SU-DHL-6 (cell line): ENCODE measurements at regions not wholly inside any gene's neighbourhood (a gene's known extent, or its start where the extent isn't known, plus 50 kb on each side); places are given as distances from the start of the nearest gene placed in this dataset.

ENCODE experiments used
- EZH2phosphoT487 ChIP-seq: fragments of 200-600 bp; sonication (generic), shearing (Covaris generic); conservative IDR thresholded peaks from 2 replicates; pipeline ENCODE4 v1.6.1; 2018; ENCODE audit warnings: mild to moderate bottlenecking, antibody characterized with exemption, low read length, moderate library complexity, mixed read lengths
- TF ChIP-seq, protein P1 (sequence below): fragments of 200-600 bp; sonication (generic); IDR thresholded peaks from one replicate; pipeline ENCODE4 v1.5.1; 2017; ENCODE audit warnings: antibody characterized with exemption, mild to moderate bottlenecking, low read length, moderate library complexity; ENCODE audit not compliant: insufficient read depth, poor library complexity, severe bottlenecking

DNA sequence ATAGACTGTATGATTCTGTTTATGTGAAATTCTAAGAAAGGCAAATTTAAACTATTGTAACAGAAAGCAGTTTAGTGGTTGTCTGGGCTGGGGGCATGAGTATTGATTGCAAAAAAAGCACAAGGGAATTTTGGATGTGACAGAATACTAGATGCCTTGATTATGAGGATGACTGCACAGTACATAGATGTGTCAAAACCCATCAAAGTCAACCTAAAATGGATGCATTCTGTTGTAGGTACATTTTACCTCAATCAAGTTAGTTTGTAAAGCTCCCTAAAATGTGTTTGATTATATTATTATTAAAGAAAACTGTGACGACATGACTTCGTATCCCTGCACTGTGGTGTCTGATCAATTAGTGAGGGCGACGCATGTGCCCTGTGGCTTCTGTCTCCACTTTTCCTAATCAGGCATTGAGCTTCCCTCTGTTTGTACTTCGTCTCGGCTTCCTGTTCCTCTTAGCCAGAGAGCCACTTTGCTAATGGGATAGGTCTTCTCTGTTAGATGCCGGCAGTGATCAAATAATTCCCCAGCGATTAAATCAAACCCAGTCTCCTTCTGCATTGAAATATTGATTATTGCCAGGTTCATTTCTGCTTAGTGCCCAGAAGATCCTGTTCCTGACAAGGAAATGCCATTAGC, 118.3 kb upstream of the GGTLC1 start:
- TF ChIP-seq, protein P1, sequence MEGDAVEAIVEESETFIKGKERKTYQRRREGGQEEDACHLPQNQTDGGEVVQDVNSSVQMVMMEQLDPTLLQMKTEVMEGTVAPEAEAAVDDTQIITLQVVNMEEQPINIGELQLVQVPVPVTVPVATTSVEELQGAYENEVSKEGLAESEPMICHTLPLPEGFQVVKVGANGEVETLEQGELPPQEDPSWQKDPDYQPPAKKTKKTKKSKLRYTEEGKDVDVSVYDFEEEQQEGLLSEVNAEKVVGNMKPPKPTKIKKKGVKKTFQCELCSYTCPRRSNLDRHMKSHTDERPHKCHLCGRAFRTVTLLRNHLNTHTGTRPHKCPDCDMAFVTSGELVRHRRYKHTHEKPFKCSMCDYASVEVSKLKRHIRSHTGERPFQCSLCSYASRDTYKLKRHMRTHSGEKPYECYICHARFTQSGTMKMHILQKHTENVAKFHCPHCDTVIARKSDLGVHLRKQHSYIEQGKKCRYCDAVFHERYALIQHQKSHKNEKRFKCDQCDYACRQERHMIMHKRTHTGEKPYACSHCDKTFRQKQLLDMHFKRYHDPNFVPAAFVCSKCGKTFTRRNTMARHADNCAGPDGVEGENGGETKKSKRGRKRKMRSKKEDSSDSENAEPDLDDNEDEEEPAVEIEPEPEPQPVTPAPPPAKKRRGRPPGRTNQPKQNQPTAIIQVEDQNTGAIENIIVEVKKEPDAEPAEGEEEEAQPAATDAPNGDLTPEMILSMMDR: no peak
- no peak for TF ChIP-seq EZH2phosphoT487
